H1 (cell line): ENCODE measurements at regions not wholly inside any gene's neighbourhood (a gene's known extent, or its start where the extent isn't known, plus 50 kb on each side); places are given as distances from the start of the nearest gene placed in this dataset.

Experiments used
- PHF8 ChIP-seq: fragments of 200-600 bp; sonication (generic); conservative IDR thresholded peaks from 2 replicates; pipeline ENCODE4 v1.7.1; 2012; ENCODE audit warnings: low read depth, mild to moderate bottlenecking, inconsistent platforms, low read length, moderate library complexity
- RFX5 ChIP-seq: IDR thresholded peaks from 2 replicates; pipeline ENCODE4 v1.6.1; 2011; ENCODE audit warnings: low read depth, low read length, improper control_type of control experiment, borderline replicate concordance
- RNF2 ChIP-seq: fragments of 200-900, 300-1000 bp; sonication (generic); IDR thresholded peaks from 2 replicates; pipeline ENCODE4 v1.7.1; 2016; ENCODE audit warnings: borderline replicate concordance, low read depth, mild to moderate bottlenecking, antibody characterized with exemption, low read length; ENCODE audit not compliant: poor library complexity, severe bottlenecking; ENCODE audit errors: missing control alignments

DNA sequence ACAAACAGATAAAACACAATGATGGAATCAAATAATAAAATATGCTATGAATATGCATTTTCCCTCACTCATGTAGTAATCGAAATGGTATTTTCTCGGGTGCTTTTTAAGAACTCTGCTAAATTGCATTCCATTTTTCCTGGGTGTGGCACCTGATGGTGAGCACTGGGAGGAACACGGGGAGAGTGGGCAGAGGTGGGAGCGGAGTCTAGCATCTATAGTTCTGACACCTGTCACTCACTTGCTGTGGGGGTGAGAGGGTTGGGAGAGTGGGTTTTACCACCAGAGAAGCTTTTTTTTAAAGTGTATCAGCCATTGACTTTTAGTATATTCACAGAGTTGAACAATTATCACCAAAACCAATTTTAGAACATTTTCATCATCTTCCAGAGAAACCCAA, 73.4 kb upstream of the PGBD5 start (continued):
- TF ChIP-seq RNF2 (no peak), RFX5 (no peak), PHF8 (no peak)
